ENCODE measurements at regions not wholly inside any gene's neighbourhood (a gene's known extent, or its start where the extent isn't known, plus 50 kb on each side); places are given as distances from the start of the nearest gene placed in this dataset.

GRCh38 chr2:182530636-182531035 is 103.8 kb upstream of the PDE1A start:
- no peak overlapping the region for H3K4me3 ChIP-seq (ENCODE audit: control insufficient read depth, low read depth, low read length)
- DNase-seq (ENCODE audit: low read depth): no peak
- no peak for TF ChIP-seq CTCF (conservative IDR thresholded peaks at IDR 0.05; ENCODE audit: control insufficient read depth, insufficient read depth, low read depth, low read length)

GRCh38 chr2:182540252-182540651 is 113.4 kb upstream of the PDE1A start:
- no peak for DNase-seq (ENCODE audit: low read depth)
- no peak overlapping the region for H3K4me3 ChIP-seq (ENCODE audit: control insufficient read depth, low read depth, low read length)
- TF ChIP-seq CTCF (conservative IDR thresholded peaks at IDR 0.05; ENCODE audit: control insufficient read depth, insufficient read depth, low read depth, low read length): no peak

GRCh38 chr2:182541268-182541667 is 114.4 kb upstream of the PDE1A start:
- H3K4me3 ChIP-seq (ENCODE audit: control insufficient read depth, low read depth, low read length): no peak overlapping the region
- no peak for DNase-seq (ENCODE audit: low read depth)

GRCh38 chr2:182542501-182543258 is 115.8 kb upstream of the PDE1A start:
- no peak overlapping the region for H3K4me3 ChIP-seq (ENCODE audit: control insufficient read depth, low read depth, low read length)
- DNase-seq (ENCODE audit: low read depth): peak; percentile 55
- no peak for TF ChIP-seq CTCF (conservative IDR thresholded peaks at IDR 0.05; ENCODE audit: control insufficient read depth, insufficient read depth, low read depth, low read length)

More at GRCh38 chr2:182541268-182541667, 114.4 kb upstream of the PDE1A start:
- no peak for TF ChIP-seq CTCF (conservative IDR thresholded peaks at IDR 0.05; ENCODE audit: control insufficient read depth, insufficient read depth, low read depth, low read length)

GRCh38 chr2:182543741-182544525 is 117.1 kb upstream of the PDE1A start:
- no peak for DNase-seq (ENCODE audit: low read depth)
- no peak overlapping the region for H3K4me3 ChIP-seq (ENCODE audit: control insufficient read depth, low read depth, low read length)
- TF ChIP-seq CTCF (conservative IDR thresholded peaks at IDR 0.05; ENCODE audit: control insufficient read depth, insufficient read depth, low read depth, low read length): no peak

- no peak for DNase-seq (ENCODE audit: low read depth)
- TF ChIP-seq CTCF (conservative IDR thresholded peaks at IDR 0.05; ENCODE audit: control insufficient read depth, insufficient read depth, low read depth, low read length): no peak
- no peak overlapping the region for H3K4me3 ChIP-seq (ENCODE audit: control insufficient read depth, low read depth, low read length)
Observed at GRCh38 chr2:182545420-182546167, 118.8 kb upstream of the PDE1A start.

Data from fibroblast of mammary gland (primary cell).